Stimulated activated CD4-positive, alpha-beta T cell treated with anti-CD3 and anti-CD28 coated beads, TNF-alpha, amount 100 ng/mL, for 1 hour (primary cell): ENCODE measurements at regions not wholly inside any gene's neighbourhood (a gene's known extent, or its start where the extent isn't known, plus 50 kb on each side); places are given as distances from the start of the nearest gene placed in this dataset.
"Not testable (repeated sequence)": the region's sequence is repeated elsewhere in the genome, so short reads cannot be mapped to it uniquely, and the experiment has no call there.

ENCODE experiments used
- DNase-seq, 3 donors: peaks; one replicate each; pipeline ENCODE4 v3.0.0-alpha.2; 2020; ENCODE audit warnings: low read depth in 3 of 3, low spot score in 1 of 3

DNA sequence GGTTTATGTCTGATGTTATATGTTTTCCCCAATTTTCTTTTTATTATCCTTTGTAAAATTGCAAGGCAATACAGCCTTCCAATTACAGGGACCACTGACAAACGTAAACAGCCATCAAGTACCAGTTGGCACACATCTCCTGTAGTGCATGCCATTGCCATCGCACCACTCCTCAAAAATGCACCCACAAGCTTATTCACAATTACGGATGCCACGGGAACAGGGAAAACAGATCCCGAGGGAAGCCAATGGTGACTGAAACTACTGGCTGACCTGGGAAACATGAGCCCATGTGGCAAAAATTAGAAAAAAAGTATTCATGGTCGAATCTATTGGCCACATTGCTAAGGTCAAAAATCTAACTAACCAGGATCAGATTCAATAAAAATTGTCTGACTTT is 395.2 kb downstream of the PAX1 start:
- no peak for DNase-seq

DNA sequence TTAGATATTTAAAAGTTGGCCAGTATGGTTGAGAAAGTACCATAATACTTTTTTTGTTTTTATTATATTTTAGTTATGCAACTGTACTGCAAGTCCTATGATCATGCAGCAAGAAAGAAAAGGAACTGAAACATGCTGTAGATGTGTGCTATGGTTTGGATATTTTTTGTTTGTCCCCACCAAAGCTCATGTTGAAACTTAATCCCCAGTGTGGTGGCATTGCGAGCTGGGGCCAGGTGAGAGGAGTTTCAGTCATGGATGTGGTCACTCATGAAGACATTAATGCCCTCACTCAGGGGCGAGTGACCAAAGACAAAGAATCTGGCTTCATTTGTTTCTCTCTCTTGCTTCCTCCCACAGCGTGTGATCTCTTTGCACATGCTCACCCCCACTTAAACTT is 393.9 kb downstream of the PAX1 start:
- DNase-seq, result no peak

- no peak for DNase-seq
These were observed 393.0 kb downstream of the PAX1 start for GRCh38 chr20:22098511-22098910.

GRCh38 chr20:22093122-22093521 is 387.7 kb downstream of the PAX1 start:
- no peak for DNase-seq

GRCh38 chr20:22088882-22089281 is 383.4 kb downstream of the PAX1 start:
- DNase-seq, result no peak

- no peak for DNase-seq
These were observed 375.5 kb downstream of the PAX1 start for GRCh38 chr20:22080985-22081384.

- no peak for DNase-seq
These were observed 369.2 kb downstream of the PAX1 start for GRCh38 chr20:22074635-22075034.

- DNase-seq, result no peak
These were observed 366.4 kb downstream of the PAX1 start for GRCh38 chr20:22071841-22072240.

DNA sequence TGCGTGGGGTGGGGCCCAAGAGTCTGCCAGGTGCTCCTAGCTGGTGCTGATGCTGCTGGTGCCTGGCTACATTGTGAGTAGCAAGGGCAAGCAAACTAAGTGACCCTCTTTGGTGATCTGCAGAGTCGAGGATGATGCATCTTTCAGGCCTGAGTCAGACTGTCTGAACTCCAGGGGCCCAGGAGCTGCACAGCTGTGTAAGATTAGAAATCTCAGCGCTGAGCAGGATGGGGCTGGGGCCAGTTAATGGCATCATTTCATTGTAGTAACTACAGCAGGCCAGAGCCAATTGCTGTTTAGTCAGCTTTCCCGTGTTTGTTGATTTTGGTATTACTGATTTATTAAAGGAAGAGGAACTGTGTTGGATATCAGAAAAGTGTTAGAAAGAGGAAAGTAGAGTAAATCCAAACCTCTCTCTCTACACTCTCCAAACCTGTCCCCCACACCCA is 365.2 kb downstream of the PAX1 start:
- no peak for DNase-seq

GRCh38 chr20:22063753-22064152 is 358.3 kb downstream of the PAX1 start:
- no peak for DNase-seq

DNA sequence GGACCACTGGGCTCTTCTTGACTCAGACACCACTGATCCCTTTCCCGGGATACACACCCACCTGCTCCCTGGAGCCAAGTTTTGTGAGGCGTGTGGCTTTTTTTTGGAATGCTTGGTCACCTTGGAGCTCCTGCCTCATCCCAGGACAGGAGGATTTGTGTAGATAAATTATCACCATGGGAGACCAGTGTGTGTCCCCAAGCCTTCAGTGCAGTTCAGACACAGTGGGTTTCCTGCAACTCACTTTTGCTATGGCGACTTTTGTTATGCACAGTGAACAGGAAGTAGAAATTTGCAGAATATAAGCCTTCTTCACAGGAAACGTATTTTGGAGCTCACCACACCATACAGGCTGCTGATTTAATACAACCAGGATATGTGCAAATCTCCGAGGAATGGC is 357.4 kb downstream of the PAX1 start:
- DNase-seq, result no peak

GRCh38 chr20:22060610-22061009 is 355.1 kb downstream of the PAX1 start:
- DNase-seq, result no peak

- DNase-seq, result no peak
These were observed 353.3 kb downstream of the PAX1 start for GRCh38 chr20:22058746-22059145.

- DNase-seq, result no peak
These were observed 350.5 kb downstream of the PAX1 start for GRCh38 chr20:22055981-22056380.

GRCh38 chr20:22052025-22052650 is 346.7 kb downstream of the PAX1 start:
- DNase-seq, result no peak

- DNase-seq, result not testable (repeated sequence)
These were observed 340.6 kb downstream of the PAX1 start for GRCh38 chr20:22045956-22046507.

GRCh38 chr20:22027423-22027822 is 322.0 kb downstream of the PAX1 start:
- no peak for DNase-seq

DNA sequence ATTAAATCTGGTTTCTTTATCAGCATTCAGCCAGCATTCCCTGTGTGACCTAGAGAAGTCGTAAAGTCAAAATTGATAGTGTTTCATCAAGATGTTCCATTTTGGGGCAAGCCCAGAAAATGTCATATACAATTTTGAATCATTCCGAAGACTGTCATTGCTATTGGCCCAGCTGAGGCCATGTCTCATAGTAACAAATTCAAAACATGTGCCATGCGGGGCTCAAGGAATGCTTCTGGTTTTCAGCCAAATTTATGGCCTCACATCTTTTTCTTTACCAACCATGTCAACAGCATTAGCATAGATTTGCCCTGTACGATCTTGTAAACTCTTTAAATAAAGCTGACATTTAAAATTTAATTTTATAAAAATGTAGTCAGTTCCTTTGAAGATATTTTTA is 314.7 kb downstream of the PAX1 start:
- DNase-seq, result no peak

GRCh38 chr20:22008456-22008855 is 303.0 kb downstream of the PAX1 start:
- DNase-seq, result no peak

DNA sequence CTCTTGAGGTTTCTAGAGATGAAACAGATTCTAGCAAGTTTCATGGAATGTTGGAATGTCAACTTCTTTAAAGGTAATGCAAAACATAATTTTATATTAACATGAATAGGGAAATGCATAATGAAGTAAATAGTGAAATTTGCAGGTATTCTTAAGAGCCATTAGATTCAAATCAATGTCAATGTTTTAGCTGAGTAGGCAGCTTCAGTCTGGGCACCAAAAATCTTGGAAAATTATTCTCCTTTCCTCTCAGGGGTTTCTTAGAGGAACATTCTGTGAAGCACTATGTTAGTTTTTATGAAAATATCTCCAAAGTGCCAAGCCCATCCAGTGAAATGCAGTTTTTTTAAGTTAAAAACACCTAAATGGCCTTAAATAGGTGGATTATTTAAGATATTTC is 300.8 kb downstream of the PAX1 start:
- no peak for DNase-seq

DNA sequence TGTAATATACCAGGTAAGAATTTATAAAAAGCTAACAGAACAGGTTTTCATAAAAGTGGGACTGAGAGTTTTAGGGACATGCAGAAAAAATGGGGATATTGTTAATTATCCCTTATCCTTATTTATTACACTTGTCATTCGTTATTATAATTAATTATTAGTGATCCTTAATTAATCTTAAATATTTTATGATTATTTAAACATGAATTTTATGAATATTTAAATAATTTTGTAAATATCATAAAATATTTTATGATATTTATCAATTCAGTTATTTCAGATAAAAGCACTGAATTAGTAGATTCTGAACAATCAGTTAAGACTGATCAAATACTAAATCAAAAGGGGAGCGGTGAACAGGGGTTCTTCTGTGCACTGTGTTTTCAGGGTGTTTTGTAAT is 300.1 kb downstream of the PAX1 start:
- no peak for DNase-seq

- DNase-seq, result no peak
These were observed 299.5 kb downstream of the PAX1 start for GRCh38 chr20:22004946-22005345.

DNA sequence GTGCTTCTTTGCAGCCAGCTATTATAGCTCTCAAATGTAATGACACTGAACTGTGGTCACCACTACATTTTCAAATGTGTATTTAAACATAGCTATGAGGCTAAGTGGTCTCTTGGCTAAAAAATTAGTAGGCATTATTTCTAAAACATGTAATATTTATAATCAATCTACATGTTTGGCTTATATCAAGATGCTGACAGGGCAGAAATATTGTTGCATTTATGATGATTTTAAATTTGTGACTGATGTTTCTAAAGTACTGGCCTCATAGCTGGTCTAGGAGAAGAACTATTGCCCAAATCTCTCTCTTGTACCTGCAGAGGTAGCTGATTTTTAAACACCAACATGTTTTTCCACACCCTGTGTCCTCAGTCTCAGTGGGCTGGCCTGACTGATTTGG is 298.2 kb downstream of the PAX1 start:
- DNase-seq, result no peak
